Body of pancreas (tissue), 4 donors: ENCODE measurements at regions not wholly inside any gene's neighbourhood (a gene's known extent, or its start where the extent isn't known, plus 50 kb on each side); places are given as distances from the start of the nearest gene placed in this dataset.

Source experiments
- POLR2A ChIP-seq, 3 donors: fragments of 450-650 bp; IDR thresholded peaks; one replicate each; pipeline ENCODE4 v1.6.1; 2016; ENCODE audit warnings: antibody characterized with exemption in 3 of 3, mild to moderate bottlenecking in 2 of 3
- TF ChIP-seq, protein P1 (sequence below), 7 experiments: fragments of 450-650 bp in 4 of 7; fragments of 200-600 bp in 3 of 7; sonication (generic) in 3 of 7; IDR thresholded peaks; one replicate each; pipeline ENCODE4 v1.5.1; 2016 to 2019; ENCODE audit warnings: antibody characterized with exemption in 7 of 7

GRCh38 chr22:27245056-27245455 is 556.5 kb downstream of the MN1 start:
- TF ChIP-seq, protein P1, sequence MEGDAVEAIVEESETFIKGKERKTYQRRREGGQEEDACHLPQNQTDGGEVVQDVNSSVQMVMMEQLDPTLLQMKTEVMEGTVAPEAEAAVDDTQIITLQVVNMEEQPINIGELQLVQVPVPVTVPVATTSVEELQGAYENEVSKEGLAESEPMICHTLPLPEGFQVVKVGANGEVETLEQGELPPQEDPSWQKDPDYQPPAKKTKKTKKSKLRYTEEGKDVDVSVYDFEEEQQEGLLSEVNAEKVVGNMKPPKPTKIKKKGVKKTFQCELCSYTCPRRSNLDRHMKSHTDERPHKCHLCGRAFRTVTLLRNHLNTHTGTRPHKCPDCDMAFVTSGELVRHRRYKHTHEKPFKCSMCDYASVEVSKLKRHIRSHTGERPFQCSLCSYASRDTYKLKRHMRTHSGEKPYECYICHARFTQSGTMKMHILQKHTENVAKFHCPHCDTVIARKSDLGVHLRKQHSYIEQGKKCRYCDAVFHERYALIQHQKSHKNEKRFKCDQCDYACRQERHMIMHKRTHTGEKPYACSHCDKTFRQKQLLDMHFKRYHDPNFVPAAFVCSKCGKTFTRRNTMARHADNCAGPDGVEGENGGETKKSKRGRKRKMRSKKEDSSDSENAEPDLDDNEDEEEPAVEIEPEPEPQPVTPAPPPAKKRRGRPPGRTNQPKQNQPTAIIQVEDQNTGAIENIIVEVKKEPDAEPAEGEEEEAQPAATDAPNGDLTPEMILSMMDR (IDR thresholded peaks at IDR 0.05): no peak
- TF ChIP-seq POLR2A (IDR thresholded peaks at IDR 0.05): no peak
